ENCODE measurements at regions not wholly inside any gene's neighbourhood (a gene's known extent, or its start where the extent isn't known, plus 50 kb on each side); places are given as distances from the start of the nearest gene placed in this dataset.

GRCh38 chrX:140447150-140447549, 57.7 kb downstream of the SOX3 start:
- TF ChIP-seq CTCF (IDR thresholded peaks at IDR 0.05), result no peak
- Histone ChIP-seq H3K4me1 (no peaks in the 10 kb centered on the region), H3K27ac (no peak overlapping the region), H3K4me3 (no peak overlapping the region), H3K27me3 (peaks cover 0 to 5% (median 0%) of the 10 kb centered on the region in 7 donors), H3K9me3 (no peaks in the 10 kb centered on the region), H3K36me3 (no peaks in the 10 kb centered on the region)
- intact Hi-C loops (cut with DNase I), result no loop called here
- DNase-seq, result no peak
- WGBS, 2 donors, result 55 to 67% methylated on average over 1 of the region's 1 CpG
- no peak for ATAC-seq

- 41 to 46% methylated on average over 8 of the region's 8 CpGs for WGBS, 2 donors
- Histone ChIP-seq H3K27ac (no peak overlapping the region), H3K9me3 (no peaks in the 10 kb centered on the region), H3K36me3 (no peaks in the 10 kb centered on the region), H3K4me3 (no peak overlapping the region), H3K4me1 (no peaks in the 10 kb centered on the region), H3K27me3 (peaks cover 0 to 40% (median 0%) of the 10 kb centered on the region in 7 donors)
- DNase-seq, result no peak
- no peak for ATAC-seq
- intact Hi-C loops (cut with DNase I), result no loop called here
- no peak for TF ChIP-seq CTCF (IDR thresholded peaks at IDR 0.05)
Observed at GRCh38 chrX:140440876-140441275, 64.0 kb downstream of the SOX3 start.

- WGBS, 2 donors, result 4 to 5% methylated on average over 35 of the region's 35 CpGs
- Histone ChIP-seq H3K36me3 (no peaks in the 10 kb centered on the region), H3K27me3 (peaks cover 0 to 40% (median 0%) of the 10 kb centered on the region in 7 donors), H3K27ac (no peak overlapping the region), H3K4me3 (peak overlapping the region in 5 of 10 donors; percentile 14 to 32 (median 18)), H3K4me1 (no peaks in the 10 kb centered on the region), H3K9me3 (no peaks in the 10 kb centered on the region)
- DNase-seq, result peak in 1 of 2 donors; percentile 12
- intact Hi-C loops (cut with DNase I), result no loop called here
- no peak for ATAC-seq
- TF ChIP-seq CTCF (IDR thresholded peaks at IDR 0.05), result no peak
Observed at GRCh38 chrX:140439476-140439875, 65.4 kb downstream of the SOX3 start.

GRCh38 chrX:140434347-140434746, 70.5 kb downstream of the SOX3 start:
- no peak for ATAC-seq
- Histone ChIP-seq H3K9me3 (no peaks in the 10 kb centered on the region), H3K4me1 (peaks cover 0 to 4% (median 0%) of the 10 kb centered on the region in 9 donors), H3K4me3 (no peak overlapping the region), H3K27ac (no peak overlapping the region), H3K36me3 (no peaks in the 10 kb centered on the region), H3K27me3 (peaks cover 0 to 22% (median 0%) of the 10 kb centered on the region in 7 donors)
- no peak for DNase-seq
- intact Hi-C loops (cut with DNase I), result no loop called here
- WGBS, 2 donors, result 42 to 53% methylated on average over 2 of the region's 2 CpGs
- TF ChIP-seq CTCF (IDR thresholded peaks at IDR 0.05), result no peak
